Transverse colon (tissue), 4 donors: ENCODE measurements at regions not wholly inside any gene's neighbourhood (a gene's known extent, or its start where the extent isn't known, plus 50 kb on each side); places are given as distances from the start of the nearest gene placed in this dataset.

Source experiments
- DNase-seq: peaks from one replicate; pipeline ENCODE4 v3.0.0-alpha.2; 2019
- H3K27ac ChIP-seq, 4 donors: fragments of 200-600 bp; sonication (generic); 2 replicates each; pipeline ENCODE4 v1.5.1; 2016 to 2018; ENCODE audit warnings: inconsistent platforms in 4 of 4
- H3K27me3 ChIP-seq: fragments of 200-600 bp; sonication (generic); 2 replicates; pipeline ENCODE4 v1.5.1; 2017; ENCODE audit warnings: inconsistent platforms
- H3K36me3 ChIP-seq, 4 donors: fragments of 200-600 bp; sonication (generic); 2 replicates each; pipeline ENCODE4 v1.5.1; 2017 to 2019; ENCODE audit warnings: inconsistent platforms in 4 of 4
- H3K4me1 ChIP-seq, 4 donors: fragments of 200-600 bp; sonication (generic); 2 replicates each; pipeline ENCODE4 v1.5.1; 2017 to 2020; ENCODE audit warnings: inconsistent platforms in 4 of 4
- H3K4me3 ChIP-seq, 4 donors: fragments of 200-600 bp; sonication (generic); 1 replicate in 1 of 4; 2 replicates in 3 of 4; pipeline versions ENCODE4 v1.5.1 to v1.6.1; 2017 to 2019; ENCODE audit warnings: inconsistent platforms in 4 of 4
- H3K9me3 ChIP-seq, 2 donors: fragments of 200-600 bp; sonication (generic); 2 replicates each; pipeline ENCODE4 v1.5.1; 2017 to 2019; ENCODE audit warnings: inconsistent platforms in 2 of 2
- EP300 ChIP-seq: sonication (generic); formaldehyde crosslinking; IDR thresholded peaks from one replicate; pipeline ENCODE4 v1.6.1; 2017; ENCODE audit warnings: antibody characterized with exemption, low read depth
- POLR2A ChIP-seq: fragments of 450-650 bp; IDR thresholded peaks from one replicate; pipeline ENCODE4 v1.6.1; 2016; ENCODE audit warnings: antibody characterized with exemption, mild to moderate bottlenecking, moderate library complexity
- POLR2AphosphoS5 ChIP-seq, 3 donors: sonication (generic); formaldehyde crosslinking; IDR thresholded peaks; one replicate each; pipeline ENCODE4 v1.6.1; 2016; ENCODE audit warnings: antibody characterized with exemption in 3 of 3
- WGBS, 2 donors: methylation state at CpG; one replicate each; pipeline ENCODE4 v1.1.5; 2018; ENCODE audit warnings: low coverage in 1 of 2; 5-methylcytosine and 5-hydroxymethylcytosine counted together
- in situ Hi-C, 4 donors: fragments of 200-750 bp; cut with MboI; loops; one replicate each; pipeline versions ENCODE4 v1.15.0 to v1.15.1; 2017; ENCODE audit warnings: low sequenced_read_pairs in 3 of 4, low pct_ligation_motif_present in 1 of 4, low pct_unique_long_range_greater_than_20kb in 1 of 4
- intact Hi-C: fragments of 100-400 bp; cut with DNase I; formaldehyde crosslinking; loops from one replicate; pipeline ENCODE4 v1.15.1; 2023; ENCODE audit warnings: low total_unique reads
- TF ChIP-seq, protein P1 (sequence below), 5 experiments: fragments of 200-600 bp in 3 of 5; fragments of 450-650 bp in 2 of 5; sonication (generic) in 3 of 5; IDR thresholded peaks; 1 replicate in 2 of 5; 2 replicates in 3 of 5; pipeline ENCODE4 v1.5.1; 2016 to 2017; ENCODE audit warnings: antibody characterized with exemption in 5 of 5, inconsistent platforms in 3 of 5, mild to moderate bottlenecking in 2 of 5, moderate library complexity in 1 of 5

DNA sequence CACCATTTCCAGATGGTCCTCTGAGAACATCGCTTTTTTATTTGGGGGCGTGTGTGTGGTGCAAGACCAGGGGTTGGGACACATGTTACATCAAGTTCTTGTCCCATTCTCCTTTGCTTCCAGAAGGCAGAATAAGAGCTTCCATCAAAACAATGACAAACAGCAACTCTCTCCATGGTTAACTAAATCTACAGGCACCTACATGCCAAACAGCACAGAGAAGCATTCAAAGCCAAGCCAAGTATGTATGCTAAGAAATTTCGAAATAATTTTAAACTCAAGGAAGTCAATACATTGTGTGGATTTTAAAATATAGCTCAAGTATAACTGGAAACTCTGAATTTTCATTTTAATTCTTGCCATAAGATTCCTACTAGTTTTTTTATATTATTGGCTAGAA, 105.6 kb downstream of the SEC61B start:
- Histone ChIP-seq H3K4me1 (no peaks in the 10 kb centered on the region), H3K4me3 (no peak overlapping the region), H3K27me3 (no peaks in the 10 kb centered on the region), H3K9me3 (no peaks in the 10 kb centered on the region), H3K36me3 (no peaks in the 10 kb centered on the region), H3K27ac (no peak overlapping the region)
- intact Hi-C loops (no loop called here), in situ Hi-C loops (loop anchor here in 1 of 4 donors (25.0 kb wide), 1 partner anchor 110 kb away; no protein-coding TSS in a partner anchor)
- 67 to 76% methylated on average over 2 to 3 of the region's 3 CpGs for WGBS, 2 donors
- DNase-seq: no peak
- TF ChIP-seq POLR2A (no peak), EP300 (no peak), POLR2AphosphoS5 (IDR thresholded peaks at IDR 0.05) (no peak)
- TF ChIP-seq, protein P1, sequence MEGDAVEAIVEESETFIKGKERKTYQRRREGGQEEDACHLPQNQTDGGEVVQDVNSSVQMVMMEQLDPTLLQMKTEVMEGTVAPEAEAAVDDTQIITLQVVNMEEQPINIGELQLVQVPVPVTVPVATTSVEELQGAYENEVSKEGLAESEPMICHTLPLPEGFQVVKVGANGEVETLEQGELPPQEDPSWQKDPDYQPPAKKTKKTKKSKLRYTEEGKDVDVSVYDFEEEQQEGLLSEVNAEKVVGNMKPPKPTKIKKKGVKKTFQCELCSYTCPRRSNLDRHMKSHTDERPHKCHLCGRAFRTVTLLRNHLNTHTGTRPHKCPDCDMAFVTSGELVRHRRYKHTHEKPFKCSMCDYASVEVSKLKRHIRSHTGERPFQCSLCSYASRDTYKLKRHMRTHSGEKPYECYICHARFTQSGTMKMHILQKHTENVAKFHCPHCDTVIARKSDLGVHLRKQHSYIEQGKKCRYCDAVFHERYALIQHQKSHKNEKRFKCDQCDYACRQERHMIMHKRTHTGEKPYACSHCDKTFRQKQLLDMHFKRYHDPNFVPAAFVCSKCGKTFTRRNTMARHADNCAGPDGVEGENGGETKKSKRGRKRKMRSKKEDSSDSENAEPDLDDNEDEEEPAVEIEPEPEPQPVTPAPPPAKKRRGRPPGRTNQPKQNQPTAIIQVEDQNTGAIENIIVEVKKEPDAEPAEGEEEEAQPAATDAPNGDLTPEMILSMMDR (IDR thresholded peaks at IDR 0.05): no peak

DNA sequence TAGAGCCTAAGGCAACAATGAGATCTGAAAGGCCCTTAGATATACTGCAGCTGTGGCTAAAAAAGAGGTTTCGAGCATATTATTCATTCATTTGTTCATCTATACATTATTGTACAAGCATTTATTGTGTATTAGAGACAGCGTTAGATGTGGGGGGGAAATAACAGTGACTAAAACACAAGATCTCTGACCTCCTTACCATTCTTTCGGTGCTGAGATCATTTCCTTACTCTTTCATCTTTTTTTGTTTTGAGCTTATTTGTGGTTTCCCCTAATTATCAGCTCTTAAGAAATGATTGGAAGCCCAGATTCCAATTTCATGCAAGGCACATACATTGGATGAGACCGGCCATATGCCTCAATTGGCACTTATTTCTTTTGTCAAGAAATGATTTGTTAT, 113.2 kb downstream of the SEC61B start:
- TF ChIP-seq EP300: no peak
- TF ChIP-seq, protein P1 (IDR thresholded peaks at IDR 0.05): no peak
- TF ChIP-seq POLR2AphosphoS5 (IDR thresholded peaks at IDR 0.05): no peak
- TF ChIP-seq POLR2A: no peak
- WGBS, 2 donors: 74 to 94% methylated on average over 3 to 4 of the region's 4 CpGs

DNA sequence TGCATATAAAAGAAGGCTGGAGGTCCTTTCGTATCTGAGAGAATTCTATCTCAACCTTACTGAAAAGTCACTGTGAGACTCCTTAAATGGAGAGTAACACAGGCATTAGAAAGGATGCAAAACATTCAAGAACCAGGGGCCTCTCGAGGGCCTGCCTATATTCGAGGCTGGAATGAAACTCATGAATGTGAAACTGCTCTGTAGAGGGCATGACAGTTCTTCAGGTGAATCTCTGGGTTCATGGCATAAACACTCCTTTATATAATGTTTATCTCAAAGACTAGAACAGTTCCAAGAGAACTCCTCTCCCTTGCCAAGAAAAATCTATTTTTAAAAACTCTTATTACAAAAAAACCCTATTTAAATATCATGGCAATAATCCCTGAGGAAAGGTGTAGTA, 113.9 kb downstream of the SEC61B start:
- in situ Hi-C loops (loop anchor here in 1 of 4 donors (25.0 kb wide), 1 partner anchor 101 kb away; no protein-coding TSS in a partner anchor), intact Hi-C loops (no loop called here)
- Histone ChIP-seq H3K9me3 (no peaks in the 10 kb centered on the region), H3K4me1 (no peaks in the 10 kb centered on the region), H3K4me3 (no peak overlapping the region), H3K27me3 (no peaks in the 10 kb centered on the region), H3K36me3 (no peaks in the 10 kb centered on the region), H3K27ac (no peak overlapping the region)
- DNase-seq: no peak
- TF ChIP-seq, protein P1 (IDR thresholded peaks at IDR 0.05): no peak
- TF ChIP-seq POLR2A (no peak), POLR2AphosphoS5 (IDR thresholded peaks at IDR 0.05) (no peak), EP300 (no peak)
- 54% methylated on average over 3 of the region's 3 CpGs for WGBS, 2 donors

More for the DNA sequence above, 113.2 kb downstream of the SEC61B start:
- no peaks in the 10 kb centered on the region for H3K4me1 ChIP-seq
- no peaks in the 10 kb centered on the region for H3K9me3 ChIP-seq
- intact Hi-C loops: no loop called here
- no peaks in the 10 kb centered on the region for H3K36me3 ChIP-seq
- H3K4me3 ChIP-seq: no peak overlapping the region
- in situ Hi-C loops: loop anchor here in 1 of 4 donors (25.0 kb wide), 1 partner anchor 102 kb away; no protein-coding TSS in a partner anchor
- DNase-seq: no peak
- no peak overlapping the region for H3K27ac ChIP-seq
- no peaks in the 10 kb centered on the region for H3K27me3 ChIP-seq

DNA sequence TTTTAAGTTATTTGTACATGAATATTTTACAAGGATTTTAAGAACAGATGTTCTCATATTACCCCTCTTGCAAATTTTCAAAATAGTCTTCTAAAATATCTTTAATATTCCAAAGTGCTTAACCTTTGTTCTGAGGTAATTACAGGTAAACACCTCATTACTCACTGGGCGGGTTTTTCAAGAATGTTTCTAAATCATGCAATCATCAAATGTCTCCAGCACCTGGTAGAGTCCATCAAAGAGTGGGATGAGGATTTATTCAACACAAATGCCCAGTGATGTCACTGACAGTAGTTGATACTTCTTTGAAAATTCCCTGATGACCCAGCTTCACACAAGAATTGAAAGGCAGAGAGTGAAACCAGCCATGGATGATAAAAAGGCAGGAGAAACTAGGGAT, 114.4 kb downstream of the SEC61B start:
- WGBS, 2 donors: 33 to 53% methylated on average over 1 of the region's 1 CpG
- intact Hi-C loops: no loop called here

More for the DNA sequence above, 114.4 kb downstream of the SEC61B start:
- TF ChIP-seq POLR2AphosphoS5 (IDR thresholded peaks at IDR 0.05) (no peak), EP300 (no peak), POLR2A (no peak)
- TF ChIP-seq, protein P1 (IDR thresholded peaks at IDR 0.05): no peak
- Histone ChIP-seq H3K4me1 (no peaks in the 10 kb centered on the region), H3K36me3 (no peaks in the 10 kb centered on the region), H3K9me3 (no peaks in the 10 kb centered on the region), H3K27me3 (no peaks in the 10 kb centered on the region), H3K4me3 (no peak overlapping the region), H3K27ac (no peak overlapping the region)
- in situ Hi-C loops: loop anchor here in 1 of 4 donors (25.0 kb wide), 1 partner anchor 101 kb away; no protein-coding TSS in a partner anchor
- DNase-seq: no peak
